ENCODE measurements at regions not wholly inside any gene's neighbourhood (a gene's known extent, or its start where the extent isn't known, plus 50 kb on each side); places are given as distances from the start of the nearest gene placed in this dataset.

DNA sequence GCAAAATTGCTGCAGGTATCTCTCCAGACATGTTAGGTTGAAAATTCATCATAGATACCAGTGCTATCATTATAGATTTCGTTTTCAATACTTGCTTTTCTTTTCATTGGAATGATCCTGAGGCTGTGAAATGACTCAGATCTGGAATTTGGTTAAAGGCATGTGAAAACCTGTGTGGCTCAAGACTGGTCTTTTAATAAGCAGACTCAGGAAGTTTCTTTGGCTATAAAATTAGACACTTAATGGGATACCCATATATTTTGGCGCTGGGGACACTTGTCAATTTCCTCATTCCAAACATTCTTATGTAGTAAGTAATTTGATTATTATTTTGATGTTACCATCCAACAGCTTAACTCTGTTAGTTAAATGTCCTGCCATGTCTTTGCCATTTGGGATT, 1041.1 kb upstream of the GBE1 start:
- Histone ChIP-seq H3K4me1 (no peaks in the 10 kb centered on the region), H3K27me3 (no peaks in the 10 kb centered on the region), H3K27ac (no peak overlapping the region), H3K4me3 (no peak overlapping the region), H3K36me3 (no peaks in the 10 kb centered on the region), H3K9me3 (no peaks in the 10 kb centered on the region)
- TF ChIP-seq, protein P1, sequence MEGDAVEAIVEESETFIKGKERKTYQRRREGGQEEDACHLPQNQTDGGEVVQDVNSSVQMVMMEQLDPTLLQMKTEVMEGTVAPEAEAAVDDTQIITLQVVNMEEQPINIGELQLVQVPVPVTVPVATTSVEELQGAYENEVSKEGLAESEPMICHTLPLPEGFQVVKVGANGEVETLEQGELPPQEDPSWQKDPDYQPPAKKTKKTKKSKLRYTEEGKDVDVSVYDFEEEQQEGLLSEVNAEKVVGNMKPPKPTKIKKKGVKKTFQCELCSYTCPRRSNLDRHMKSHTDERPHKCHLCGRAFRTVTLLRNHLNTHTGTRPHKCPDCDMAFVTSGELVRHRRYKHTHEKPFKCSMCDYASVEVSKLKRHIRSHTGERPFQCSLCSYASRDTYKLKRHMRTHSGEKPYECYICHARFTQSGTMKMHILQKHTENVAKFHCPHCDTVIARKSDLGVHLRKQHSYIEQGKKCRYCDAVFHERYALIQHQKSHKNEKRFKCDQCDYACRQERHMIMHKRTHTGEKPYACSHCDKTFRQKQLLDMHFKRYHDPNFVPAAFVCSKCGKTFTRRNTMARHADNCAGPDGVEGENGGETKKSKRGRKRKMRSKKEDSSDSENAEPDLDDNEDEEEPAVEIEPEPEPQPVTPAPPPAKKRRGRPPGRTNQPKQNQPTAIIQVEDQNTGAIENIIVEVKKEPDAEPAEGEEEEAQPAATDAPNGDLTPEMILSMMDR (IDR thresholded peaks at IDR 0.05) = no peak
- intact Hi-C loops (cut with DNase I) = no loop called here
- DNase-seq (no peak), FAIRE-seq (no peak), ATAC-seq (no peak)
- WGBS, 2 donors = 55 to 64% methylated on average over 2 of the region's 2 CpGs

DNA sequence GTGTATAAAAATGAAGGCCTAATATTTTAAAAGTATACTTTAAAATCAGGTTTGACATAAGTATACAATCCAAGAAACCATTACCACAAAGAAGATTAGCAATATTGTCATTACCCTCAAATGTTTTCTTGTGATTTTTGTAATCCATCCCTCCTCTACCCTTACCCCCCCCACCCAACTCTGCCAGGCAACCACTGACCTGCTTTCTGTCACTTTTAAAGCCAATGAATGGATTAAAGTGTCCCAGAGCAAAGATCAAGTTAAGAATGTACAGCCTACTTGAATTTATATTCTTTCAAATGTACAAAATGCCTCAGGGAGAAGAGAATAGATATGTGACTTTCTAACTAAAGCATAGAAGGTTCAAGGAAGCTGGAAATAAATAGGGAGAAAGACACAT, 1038.8 kb upstream of the GBE1 start:
- TF ChIP-seq, protein P1 (IDR thresholded peaks at IDR 0.05) = no peak
- Histone ChIP-seq H3K36me3 (no peaks in the 10 kb centered on the region), H3K9me3 (no peaks in the 10 kb centered on the region), H3K4me1 (no peaks in the 10 kb centered on the region), H3K27me3 (no peaks in the 10 kb centered on the region), H3K4me3 (no peak overlapping the region), H3K27ac (no peak overlapping the region)
- ATAC-seq = no peak
- intact Hi-C loops (cut with DNase I) = no loop called here
- no peak for DNase-seq
- no peak for FAIRE-seq

DNA sequence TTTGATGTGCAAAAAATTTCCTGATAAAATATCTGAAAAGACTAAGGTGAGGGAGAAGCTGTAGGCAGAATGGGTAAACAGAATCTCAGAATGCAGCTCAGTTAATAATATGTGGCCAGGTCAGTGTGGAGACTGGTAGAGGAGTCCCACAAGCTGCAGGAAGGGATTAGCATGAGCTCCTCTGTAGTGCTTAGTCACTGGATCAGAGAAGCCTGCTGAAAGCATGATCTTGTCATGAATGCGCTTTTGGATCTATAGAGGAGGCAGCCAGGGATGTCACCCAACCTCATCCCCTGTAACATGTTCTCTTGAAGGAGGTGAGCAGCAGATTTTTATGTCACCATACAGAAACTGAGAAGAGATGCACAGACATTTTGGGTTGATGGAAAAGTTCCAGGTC, 1035.3 kb upstream of the GBE1 start:
- no peak overlapping the region for H3K4me3 ChIP-seq
- H3K27ac ChIP-seq = no peak overlapping the region
- no peak for FAIRE-seq

DNA sequence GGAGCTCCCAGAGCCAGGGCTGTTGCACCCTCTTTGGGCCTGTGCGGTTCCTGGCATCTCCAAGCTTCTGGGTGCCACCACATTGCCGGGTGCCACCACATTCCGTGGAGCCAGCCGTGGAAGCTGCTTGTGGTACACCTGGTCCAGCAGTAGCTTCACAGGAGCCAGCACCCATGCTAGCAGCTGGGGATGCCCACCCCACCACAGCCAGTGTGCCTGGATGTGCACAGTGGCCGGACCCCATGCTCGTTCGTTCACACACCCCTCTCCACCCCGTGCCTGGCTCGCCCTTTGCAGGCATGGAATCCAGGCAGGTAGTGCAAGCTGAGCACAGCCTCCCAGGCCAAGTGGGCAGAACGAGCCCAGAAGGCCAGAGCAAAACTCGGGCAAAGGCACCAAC, 1029.8 kb upstream of the GBE1 start:
- 88 to 96% methylated on average over 11 of the region's 11 CpGs for WGBS, 2 donors
- Histone ChIP-seq H3K9me3 (no peaks in the 10 kb centered on the region), H3K4me3 (no peak overlapping the region), H3K27me3 (no peaks in the 10 kb centered on the region), H3K27ac (no peak overlapping the region), H3K4me1 (no peaks in the 10 kb centered on the region), H3K36me3 (no peaks in the 10 kb centered on the region)
- TF ChIP-seq, protein P1 (IDR thresholded peaks at IDR 0.05) = no peak
- DNase-seq (peak in 1 of 6 donors; percentile 53), FAIRE-seq (no peak), ATAC-seq (no peak)
- intact Hi-C loops (cut with DNase I) = no loop called here

More for the DNA sequence above, 1035.3 kb upstream of the GBE1 start:
- TF ChIP-seq, protein P1 (IDR thresholded peaks at IDR 0.05) = no peak
- DNase-seq (no peak), ATAC-seq (no peak)
- intact Hi-C loops (cut with DNase I) = no loop called here
- no peaks in the 10 kb centered on the region for H3K36me3 ChIP-seq
- WGBS, 2 donors = 83 to 92% methylated on average over 1 of the region's 1 CpG
- no peaks in the 10 kb centered on the region for H3K4me1 ChIP-seq
- no peaks in the 10 kb centered on the region for H3K9me3 ChIP-seq
- no peaks in the 10 kb centered on the region for H3K27me3 ChIP-seq

DNA sequence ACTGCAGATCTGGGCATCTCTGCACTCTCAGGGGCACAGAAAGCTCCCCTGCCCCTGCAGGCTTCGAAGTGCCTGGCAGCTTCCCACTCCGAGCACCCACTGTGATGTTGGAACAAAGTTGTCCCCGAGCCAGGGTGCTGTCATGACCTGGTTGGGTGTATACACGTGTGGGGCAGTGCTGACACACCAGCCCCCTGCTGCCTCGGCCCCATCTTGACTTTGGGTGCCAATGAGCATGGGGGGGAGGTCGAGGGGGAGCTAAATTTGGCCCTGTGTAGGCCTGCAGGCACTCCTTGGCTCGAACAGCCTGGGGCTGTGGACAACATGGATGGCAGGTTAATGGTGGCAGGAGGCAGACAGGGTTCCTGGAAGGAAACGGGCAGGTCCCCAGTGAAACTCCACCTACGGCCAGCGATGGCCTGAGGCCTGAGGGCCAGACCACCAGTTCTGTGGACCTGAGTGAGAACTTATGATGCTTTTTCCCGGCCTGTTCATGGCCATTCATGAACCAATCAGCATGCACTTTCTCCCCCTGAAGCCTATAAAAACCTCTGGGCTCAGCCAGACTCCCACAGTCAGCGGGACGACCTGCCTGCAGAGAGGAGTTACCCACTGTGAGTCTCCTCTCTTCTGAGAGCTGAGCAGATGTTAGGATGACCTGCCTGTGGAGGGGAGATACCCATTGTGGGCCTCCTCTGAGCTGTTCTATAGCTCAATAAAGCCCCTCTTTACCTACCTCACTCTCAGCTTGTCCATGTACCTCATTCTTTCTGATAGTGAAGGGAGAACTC, 1029.1 kb upstream of the GBE1 start:
- Histone ChIP-seq H3K4me1 (no peaks in the 10 kb centered on the region), H3K27me3 (no peaks in the 10 kb centered on the region), H3K4me3 (no peak overlapping the region), H3K27ac (no peak overlapping the region), H3K36me3 (no peaks in the 10 kb centered on the region), H3K9me3 (no peaks in the 10 kb centered on the region)
- TF ChIP-seq, protein P1 (IDR thresholded peaks at IDR 0.05) = no peak
- no peak for ATAC-seq
- intact Hi-C loops (cut with DNase I) = no loop called here
- DNase-seq = peak in 1 of 6 donors; percentile 30
- no peak for FAIRE-seq
- WGBS, 2 donors = 74 to 78% methylated on average over 13 of the region's 13 CpGs

Measured in pancreas (tissue), 10 donors.